ENCODE measurements at regions not wholly inside any gene's neighbourhood (a gene's known extent, or its start where the extent isn't known, plus 50 kb on each side); places are given as distances from the start of the nearest gene placed in this dataset.

DNA sequence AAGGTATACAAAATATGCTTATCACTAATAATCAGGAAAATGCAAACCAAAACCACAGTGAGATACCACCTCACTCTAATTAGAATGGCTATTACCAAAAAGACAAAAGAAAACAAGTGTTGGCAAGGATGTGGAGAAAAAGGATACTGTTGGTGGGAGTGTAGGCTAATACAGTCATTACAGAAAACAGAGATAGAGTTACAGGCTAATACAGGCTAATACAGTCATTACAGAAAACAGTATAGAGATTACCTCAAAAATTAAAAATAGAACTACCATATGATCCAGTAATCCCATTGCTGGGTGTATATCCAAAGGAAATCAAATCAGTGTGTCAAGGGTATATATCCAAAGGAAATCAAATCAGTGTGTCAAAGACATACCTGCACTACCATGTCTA is 238.4 kb downstream of the PLPP3 start:
- no peak for ATAC-seq

DNA sequence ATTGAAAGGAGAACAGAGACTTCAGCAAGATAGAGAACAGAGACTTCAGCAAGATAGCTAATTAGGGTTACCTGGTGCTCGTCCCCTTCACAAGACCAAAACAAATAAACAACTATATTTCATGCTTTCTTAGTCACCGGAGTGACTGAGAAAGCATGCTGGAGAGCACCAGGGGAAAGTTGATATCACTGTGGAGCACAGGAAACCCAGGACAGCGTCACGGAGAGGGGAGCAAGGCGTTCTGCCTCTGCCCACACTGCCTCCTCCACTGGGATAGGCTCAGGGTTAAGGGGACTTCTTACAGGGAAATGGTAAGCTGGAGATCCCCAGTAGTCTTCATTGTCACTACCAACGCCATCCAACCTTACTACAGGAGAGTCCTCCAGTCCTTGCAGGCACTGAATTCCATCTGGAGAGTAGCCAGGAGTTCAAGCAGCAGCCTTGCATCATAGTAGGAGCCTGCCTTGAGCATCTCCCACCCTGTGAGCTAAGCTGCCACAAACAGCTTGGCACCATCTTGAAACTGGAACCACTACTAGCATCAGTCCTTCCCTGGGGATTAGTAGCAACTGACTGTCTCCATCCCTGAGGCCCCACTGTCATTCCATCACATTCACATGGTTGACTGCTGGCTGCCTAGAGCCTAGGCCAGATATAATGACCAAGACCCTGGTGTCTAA is 239.4 kb downstream of the PLPP3 start:
- no peak for ATAC-seq

DNA sequence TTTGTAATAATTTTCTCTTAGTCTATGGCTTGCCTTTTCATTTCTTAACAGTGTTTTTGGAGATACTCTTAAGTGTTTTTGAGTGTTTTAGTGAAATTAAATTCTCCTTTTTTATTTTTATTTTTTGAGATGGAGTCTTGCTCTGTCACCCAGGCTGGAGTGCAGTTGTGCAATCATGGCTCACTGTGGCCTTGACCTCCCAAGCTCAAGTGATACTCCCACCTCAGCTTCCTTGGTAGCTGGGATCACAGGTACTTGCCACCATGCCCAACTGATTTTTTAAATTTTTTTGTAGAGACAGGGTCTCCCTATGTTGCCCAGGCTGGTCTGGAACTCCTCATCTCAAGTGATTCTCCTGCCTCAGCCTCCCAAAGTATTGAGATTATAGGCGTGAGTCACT is 240.3 kb downstream of the PLPP3 start:
- no peak for ATAC-seq

DNA sequence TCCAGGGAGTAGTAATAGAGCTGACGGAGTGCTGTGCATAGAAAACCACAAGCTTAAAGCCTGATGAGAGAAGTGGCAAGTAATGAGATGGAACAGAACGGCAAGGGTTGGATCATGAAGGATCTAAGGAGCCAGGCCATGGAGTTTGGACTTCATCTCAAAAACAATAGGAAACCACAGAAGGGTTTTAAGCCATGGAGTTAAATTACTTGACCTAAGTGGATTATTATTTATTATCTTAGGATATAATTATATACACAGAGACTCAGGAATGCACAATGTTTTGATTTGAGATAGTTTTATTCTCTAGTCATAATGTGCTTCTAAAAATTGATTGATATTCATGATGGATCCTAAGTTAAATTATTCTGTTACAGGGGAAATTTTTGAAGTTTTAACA is 242.4 kb downstream of the PLPP3 start:
- ATAC-seq: no peak

- no peak for ATAC-seq
Observed at GRCh38 chr1:56335394-56335793, 244.0 kb downstream of the PLPP3 start.

DNA sequence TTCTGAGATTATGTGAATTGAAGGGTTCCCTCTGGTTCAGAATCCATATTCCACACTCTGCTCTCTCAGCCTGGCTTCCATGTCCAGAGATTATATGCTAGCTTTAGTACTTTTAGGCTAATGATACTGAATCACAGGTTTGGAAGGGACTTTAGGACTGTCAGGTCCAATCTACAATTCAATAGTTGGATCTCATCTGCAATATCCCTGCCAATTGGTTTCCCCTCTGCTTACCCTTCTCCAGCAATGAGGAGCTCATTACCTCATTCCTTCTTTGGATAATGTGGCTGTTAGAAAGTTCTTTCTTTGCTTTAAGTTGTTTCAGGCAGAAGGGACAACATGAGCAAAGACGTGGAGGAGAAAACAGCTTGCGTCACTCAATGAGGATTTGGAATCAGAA is 245.3 kb downstream of the PLPP3 start:
- ATAC-seq: no peak

DNA sequence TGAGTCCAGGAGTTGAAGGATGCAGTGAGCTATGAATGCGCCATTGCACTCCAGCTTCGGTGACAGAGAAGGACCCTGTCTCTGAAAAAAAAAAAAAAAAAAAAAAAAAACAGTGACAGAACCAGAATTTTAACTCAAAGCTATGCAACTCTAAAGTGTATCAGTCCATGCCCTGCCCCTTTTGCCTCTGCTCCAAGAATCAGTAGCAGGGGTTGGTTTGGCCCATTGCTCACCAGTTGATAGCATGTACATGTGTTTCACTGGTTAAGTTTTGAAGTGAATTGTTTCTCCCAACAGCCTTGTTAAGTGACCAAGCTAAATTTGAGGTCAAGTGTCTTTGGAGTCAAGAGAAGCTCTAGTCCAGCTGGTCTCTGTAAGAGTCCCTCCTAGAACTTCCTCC is 245.9 kb downstream of the PLPP3 start:
- no peak for ATAC-seq

- no peak for ATAC-seq
Observed at GRCh38 chr1:56331892-56332567, 247.3 kb downstream of the PLPP3 start.

DNA sequence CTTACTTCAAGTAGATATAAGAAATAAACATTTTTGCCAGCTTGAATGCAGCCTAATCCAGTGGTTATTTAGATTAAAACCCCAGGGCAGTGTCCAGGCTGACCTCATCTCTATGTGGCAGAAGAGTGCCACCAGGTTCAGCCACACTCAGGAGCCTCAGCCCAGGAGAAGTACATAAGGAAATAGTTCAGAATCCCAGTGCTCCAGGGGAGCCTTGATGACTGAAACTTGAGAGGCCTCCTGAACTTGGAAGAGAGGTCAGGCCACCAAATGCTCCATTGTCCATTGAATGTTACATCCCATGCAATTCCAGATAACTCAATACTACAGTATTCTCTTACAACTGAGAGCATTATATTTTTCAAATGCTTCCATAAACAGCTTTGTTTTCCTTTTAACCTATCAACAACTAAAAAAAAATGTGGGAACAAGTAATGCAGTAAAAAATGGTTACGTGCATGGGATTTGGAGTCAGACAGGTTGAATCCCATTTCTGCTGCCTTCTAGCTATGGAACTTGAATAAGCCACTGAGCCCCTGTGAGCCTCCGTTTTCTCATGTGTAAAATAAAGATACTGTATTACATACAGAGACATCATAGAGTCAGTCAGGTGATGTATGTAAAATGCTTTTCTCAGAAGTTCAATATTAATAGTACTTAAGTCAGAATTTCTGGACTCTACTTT is 248.0 kb downstream of the PLPP3 start:
- no peak for ATAC-seq

GRCh38 chr1:56330391-56331026 is 248.9 kb downstream of the PLPP3 start:
- ATAC-seq: no peak

- ATAC-seq: no peak
Observed at GRCh38 chr1:56329970-56330369, 249.4 kb downstream of the PLPP3 start.

- no peak for ATAC-seq
Observed at GRCh38 chr1:56327195-56327594, 252.2 kb downstream of the PLPP3 start.

- ATAC-seq: no peak
Observed at GRCh38 chr1:56326056-56326455, 253.3 kb downstream of the PLPP3 start.

DNA sequence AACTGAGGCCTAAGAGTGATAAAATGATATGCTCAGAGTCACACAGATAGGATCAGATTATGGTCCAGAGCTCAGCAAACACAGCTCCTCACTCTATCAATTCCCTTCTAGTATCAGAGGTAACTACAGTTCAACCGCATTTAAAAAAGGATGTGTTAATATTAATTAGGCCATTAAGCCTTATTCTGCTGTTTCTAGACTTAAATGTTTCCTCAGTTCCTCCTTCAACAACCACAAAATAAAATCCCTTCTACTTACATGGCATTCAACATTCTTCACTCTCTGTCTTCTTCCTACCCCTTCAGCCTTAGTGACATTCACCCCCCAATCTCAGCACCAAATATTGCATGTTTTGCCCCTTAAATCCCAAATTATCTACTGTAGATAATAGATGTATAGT is 254.9 kb downstream of the PLPP3 start:
- no peak for ATAC-seq

- no peak for ATAC-seq
Observed at GRCh38 chr1:56322211-56322610, 257.2 kb downstream of the PLPP3 start.

GRCh38 chr1:56321150-56321490 is 258.2 kb downstream of the PLPP3 start:
- no peak for ATAC-seq

DNA sequence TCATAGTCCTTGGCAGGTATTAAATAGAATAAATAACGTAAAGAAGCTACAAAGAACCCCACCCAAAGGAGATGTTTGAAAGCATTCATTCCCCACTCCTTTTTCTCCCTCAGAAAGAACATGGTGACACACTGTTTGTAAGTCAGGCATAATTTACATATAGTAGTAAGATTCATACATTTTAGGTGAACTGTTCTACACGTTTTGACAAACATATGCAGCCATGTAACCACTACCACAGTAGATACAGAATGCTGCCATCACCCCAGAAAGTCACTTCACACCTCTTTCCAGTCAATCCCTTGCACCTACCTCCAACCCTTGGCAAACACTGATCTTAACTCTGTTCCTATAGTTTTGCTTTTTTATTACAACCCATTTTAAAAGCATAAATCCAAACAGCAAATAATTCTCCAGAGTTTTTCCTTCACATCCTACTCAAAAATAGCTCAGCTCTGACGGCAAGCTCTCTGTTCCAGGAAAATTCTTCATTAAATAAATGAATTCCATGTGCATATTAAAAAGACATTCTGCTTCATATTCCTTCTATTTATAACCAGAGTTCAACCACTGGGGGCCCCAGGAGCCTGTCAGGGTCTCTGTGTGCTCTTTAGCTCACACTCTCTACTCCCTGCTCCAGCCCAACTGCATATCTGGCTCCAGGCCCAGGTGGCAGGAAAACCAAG is 258.8 kb downstream of the PLPP3 start:
- no peak for ATAC-seq

DNA sequence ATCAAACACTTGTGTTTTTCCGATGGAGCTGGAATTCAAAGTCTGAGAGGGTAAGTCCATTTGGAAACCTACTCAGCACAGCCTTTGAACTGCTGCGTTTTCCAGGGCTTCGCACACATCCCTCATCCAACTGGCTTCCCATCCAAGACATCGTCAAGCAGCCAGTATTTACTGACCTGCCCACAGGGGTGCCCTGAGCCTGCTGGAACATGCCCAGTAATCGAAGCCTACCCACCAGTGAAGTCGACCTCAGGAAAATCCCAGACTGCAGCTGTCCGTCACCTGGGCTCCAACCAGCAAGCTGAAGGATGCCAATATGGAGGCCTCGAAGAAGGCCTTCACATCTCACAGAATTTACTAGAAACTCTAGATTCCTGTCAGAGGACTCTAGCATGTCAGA is 261.6 kb downstream of the PLPP3 start:
- ATAC-seq: no peak

- ATAC-seq: no peak
Observed at GRCh38 chr1:56315293-56315942, 263.9 kb downstream of the PLPP3 start.

DNA sequence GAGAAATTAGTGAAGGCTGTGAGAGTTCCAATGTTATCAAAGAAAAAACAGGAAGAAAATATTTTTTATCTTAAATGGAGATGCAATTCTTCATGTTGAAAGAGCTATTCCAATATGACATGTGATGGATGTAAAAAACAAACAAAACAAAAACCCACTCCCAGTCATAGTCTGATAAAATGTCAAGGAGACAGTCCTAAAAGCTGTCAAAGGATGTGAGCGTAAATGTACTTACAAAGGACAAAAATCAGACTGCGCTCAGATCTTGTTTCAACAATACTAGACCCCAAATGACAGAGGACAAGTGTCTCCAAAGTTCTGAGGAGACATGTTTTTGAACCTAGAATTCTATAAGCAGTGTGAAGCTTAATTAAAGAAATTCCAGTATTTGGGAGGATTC is 265.8 kb downstream of the PLPP3 start:
- ATAC-seq: no peak

DNA sequence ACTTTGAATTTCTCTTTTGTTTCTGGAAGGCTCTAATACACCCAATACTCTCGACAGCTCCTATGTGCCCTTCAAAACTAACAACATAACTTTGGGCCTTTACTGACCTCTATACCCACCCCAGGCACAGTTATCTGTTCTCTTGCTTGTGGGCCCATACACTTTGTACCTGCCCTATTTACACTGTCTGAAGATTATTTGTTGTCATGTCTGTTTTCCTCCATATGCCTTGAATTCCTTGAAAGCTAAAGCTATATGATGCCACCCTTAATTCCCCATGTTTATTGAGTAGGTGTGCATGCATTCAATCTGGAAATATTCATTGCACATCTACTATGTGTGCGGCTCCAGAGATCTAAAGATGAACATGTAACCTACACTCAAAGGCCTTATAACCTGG is 267.6 kb downstream of the PLPP3 start:
- ATAC-seq: no peak

GRCh38 chr1:56310945-56311344 is 268.4 kb downstream of the PLPP3 start:
- no peak for ATAC-seq

- ATAC-seq: no peak
Observed at GRCh38 chr1:56309065-56309464, 270.3 kb downstream of the PLPP3 start.
